ENCODE measurements at regions not wholly inside any gene's neighbourhood (a gene's known extent, or its start where the extent isn't known, plus 50 kb on each side); places are given as distances from the start of the nearest gene placed in this dataset.

DNA sequence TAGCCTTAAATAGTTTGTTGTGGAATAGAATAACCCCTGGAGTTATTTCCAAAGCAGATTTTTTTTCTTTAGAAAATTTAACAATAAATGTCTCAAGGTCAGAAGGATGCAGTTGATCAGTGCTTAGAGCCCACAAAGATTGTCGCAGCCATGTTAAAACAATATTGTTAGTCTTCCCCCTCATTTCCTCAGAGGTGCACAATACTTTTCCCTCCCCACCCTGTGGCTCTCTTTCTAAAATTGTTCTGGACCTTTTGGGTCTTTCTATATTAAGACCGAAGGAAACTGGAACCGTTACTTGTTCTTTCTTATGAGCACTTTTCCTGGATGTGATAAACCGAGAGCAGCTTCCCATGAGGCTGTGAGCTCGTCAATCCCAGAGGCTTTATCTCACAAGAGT is 333.7 kb downstream of the HLX start:
- ATAC-seq (no peak), DNase-seq (no peak)
- no peaks in the 10 kb centered on the region for H3K36me3 ChIP-seq (replicated peaks in 1 of 2; ENCODE audit: insufficient read depth in 1 of 2, low read depth in 2 of 2)
- no peaks in the 10 kb centered on the region for H3K27me3 ChIP-seq
- no peak overlapping the region for H3K4me3 ChIP-seq
- H3K4me1 ChIP-seq, result no peaks in the 10 kb centered on the region
- intact Hi-C loops (cut with DNase I), result no loop called here
- H3K27ac ChIP-seq, result no peak overlapping the region
- no peaks in the 10 kb centered on the region for H3K9me3 ChIP-seq
- WGBS, 2 donors, result 51 to 53% methylated on average over 5 of the region's 5 CpGs
- TF ChIP-seq, protein P1, sequence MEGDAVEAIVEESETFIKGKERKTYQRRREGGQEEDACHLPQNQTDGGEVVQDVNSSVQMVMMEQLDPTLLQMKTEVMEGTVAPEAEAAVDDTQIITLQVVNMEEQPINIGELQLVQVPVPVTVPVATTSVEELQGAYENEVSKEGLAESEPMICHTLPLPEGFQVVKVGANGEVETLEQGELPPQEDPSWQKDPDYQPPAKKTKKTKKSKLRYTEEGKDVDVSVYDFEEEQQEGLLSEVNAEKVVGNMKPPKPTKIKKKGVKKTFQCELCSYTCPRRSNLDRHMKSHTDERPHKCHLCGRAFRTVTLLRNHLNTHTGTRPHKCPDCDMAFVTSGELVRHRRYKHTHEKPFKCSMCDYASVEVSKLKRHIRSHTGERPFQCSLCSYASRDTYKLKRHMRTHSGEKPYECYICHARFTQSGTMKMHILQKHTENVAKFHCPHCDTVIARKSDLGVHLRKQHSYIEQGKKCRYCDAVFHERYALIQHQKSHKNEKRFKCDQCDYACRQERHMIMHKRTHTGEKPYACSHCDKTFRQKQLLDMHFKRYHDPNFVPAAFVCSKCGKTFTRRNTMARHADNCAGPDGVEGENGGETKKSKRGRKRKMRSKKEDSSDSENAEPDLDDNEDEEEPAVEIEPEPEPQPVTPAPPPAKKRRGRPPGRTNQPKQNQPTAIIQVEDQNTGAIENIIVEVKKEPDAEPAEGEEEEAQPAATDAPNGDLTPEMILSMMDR (IDR thresholded peaks at IDR 0.05), result no peak
- no peak for TF ChIP-seq POLR2A (IDR thresholded peaks at IDR 0.05)

DNA sequence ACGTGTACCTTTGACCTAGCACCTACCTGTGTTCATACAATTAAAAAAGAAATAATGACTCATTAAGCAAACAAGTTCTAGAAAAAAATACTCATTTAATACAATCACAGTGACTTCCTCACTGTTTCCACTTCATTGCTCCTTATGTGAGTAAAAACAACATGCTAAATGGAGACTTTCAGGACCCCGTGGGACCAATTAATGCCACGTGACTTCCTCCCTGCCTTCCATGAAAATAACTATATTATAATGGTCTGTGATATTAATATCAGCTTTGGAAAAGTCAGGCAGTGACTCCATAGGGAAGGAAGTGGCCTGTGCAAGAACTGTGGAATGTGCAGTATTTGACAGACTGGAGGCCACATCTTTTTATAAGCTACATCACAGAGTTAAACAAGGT is 337.8 kb downstream of the HLX start:
- no peak overlapping the region for H3K4me3 ChIP-seq
- H3K4me1 ChIP-seq, result no peaks in the 10 kb centered on the region
- no peaks in the 10 kb centered on the region for H3K36me3 ChIP-seq (replicated peaks in 1 of 2; ENCODE audit: insufficient read depth in 1 of 2, low read depth in 2 of 2)
- TF ChIP-seq, protein P1 (IDR thresholded peaks at IDR 0.05), result no peak
- TF ChIP-seq POLR2A (IDR thresholded peaks at IDR 0.05), result no peak
- intact Hi-C loops (cut with DNase I), result no loop called here
- no peak overlapping the region for H3K27ac ChIP-seq
- DNase-seq (no peak), ATAC-seq (peak; percentile 42)
- no peaks in the 10 kb centered on the region for H3K9me3 ChIP-seq
- 34 to 35% methylated on average over 3 of the region's 3 CpGs for WGBS, 2 donors
- no peaks in the 10 kb centered on the region for H3K27me3 ChIP-seq

DNA sequence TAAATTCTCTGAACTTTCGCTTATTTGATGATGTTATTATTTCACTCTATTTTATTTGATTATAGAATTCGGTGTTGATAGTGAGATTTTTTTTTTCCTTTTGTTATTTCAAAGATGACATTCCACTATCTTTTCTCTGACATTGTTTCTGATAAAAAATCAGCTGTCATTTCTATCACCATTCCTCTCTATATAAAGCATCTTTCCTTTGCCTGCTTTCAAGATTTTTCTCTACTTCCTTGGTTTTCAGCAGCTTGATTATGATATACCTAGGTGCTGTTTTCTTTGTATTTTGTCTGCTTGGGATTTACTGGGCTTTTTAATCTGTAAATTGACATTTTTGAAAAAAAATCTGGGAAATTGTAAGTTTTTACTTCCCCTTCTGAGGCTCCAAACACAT is 344.0 kb downstream of the HLX start:
- no peaks in the 10 kb centered on the region for H3K9me3 ChIP-seq
- no peak for TF ChIP-seq POLR2A (IDR thresholded peaks at IDR 0.05)
- H3K36me3 ChIP-seq (replicated peaks in 1 of 2; ENCODE audit: insufficient read depth in 1 of 2, low read depth in 2 of 2), result no peaks in the 10 kb centered on the region
- no peak overlapping the region for H3K27ac ChIP-seq
- H3K4me3 ChIP-seq, result no peak overlapping the region
- DNase-seq (no peak), ATAC-seq (no peak)
- no peaks in the 10 kb centered on the region for H3K27me3 ChIP-seq
- no peaks in the 10 kb centered on the region for H3K4me1 ChIP-seq
- WGBS, 2 donors, result 60 to 84% methylated on average over 2 of the region's 2 CpGs
- intact Hi-C loops (cut with DNase I), result no loop called here

DNA sequence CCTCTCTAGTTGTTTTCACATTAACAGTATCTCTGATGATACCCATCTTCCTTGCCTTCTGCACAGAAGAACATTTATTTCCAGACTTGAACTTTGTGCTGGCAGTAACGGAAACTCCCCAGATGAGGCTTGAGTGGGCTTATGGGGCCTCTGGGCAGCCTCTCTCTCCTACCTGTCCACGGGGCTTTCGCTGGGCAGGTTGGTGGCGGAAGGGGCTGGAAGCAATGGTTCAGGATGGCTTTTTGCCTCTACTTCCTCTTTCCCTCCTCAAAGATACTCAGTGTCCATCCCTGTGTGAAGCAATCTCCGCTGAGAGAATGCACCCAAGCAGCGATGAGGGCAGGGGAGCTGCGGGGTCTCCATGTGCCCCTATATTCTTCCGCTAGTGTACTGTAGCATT is 348.2 kb downstream of the HLX start:
- ATAC-seq (no peak), DNase-seq (no peak)
- no peaks in the 10 kb centered on the region for H3K27me3 ChIP-seq
- intact Hi-C loops (cut with DNase I), result no loop called here
- H3K27ac ChIP-seq, result no peak overlapping the region
- 73 to 76% methylated on average over 8 of the region's 8 CpGs for WGBS, 2 donors
- TF ChIP-seq, protein P1 (IDR thresholded peaks at IDR 0.05), result no peak
- TF ChIP-seq POLR2A (IDR thresholded peaks at IDR 0.05), result no peak
- H3K4me3 ChIP-seq, result no peak overlapping the region
- peaks cover 10% of the 10 kb centered on the region for H3K4me1 ChIP-seq
- no peaks in the 10 kb centered on the region for H3K36me3 ChIP-seq (replicated peaks in 1 of 2; ENCODE audit: insufficient read depth in 1 of 2, low read depth in 2 of 2)
- H3K9me3 ChIP-seq, result no peaks in the 10 kb centered on the region

DNA sequence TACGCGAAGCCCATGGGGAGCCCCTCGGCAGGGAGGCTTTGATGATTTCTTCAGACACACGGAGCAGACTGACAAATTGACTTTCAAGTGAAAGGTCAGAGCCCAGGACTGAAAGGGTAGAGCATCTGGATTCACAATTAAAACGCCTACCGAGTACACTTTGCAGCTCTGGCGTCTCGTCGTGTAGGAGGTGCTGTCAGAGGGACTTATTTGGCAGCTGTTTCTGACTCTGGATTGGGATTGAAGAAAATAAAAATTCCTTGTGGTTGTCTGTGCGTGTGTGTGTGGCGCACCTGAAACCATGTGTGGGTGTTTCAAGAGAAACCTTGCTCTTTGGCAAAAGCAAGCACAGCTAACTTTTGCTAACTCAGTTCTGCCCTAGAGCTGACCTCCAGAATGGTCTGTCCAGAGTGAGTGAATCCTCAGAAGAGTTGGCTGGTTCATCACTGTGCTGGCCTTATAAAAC is 348.7 kb downstream of the HLX start:
- no peaks in the 10 kb centered on the region for H3K27me3 ChIP-seq
- DNase-seq, result no peak

More for the DNA sequence above, 348.7 kb downstream of the HLX start:
- Histone ChIP-seq H3K4me1 (peaks cover 10% of the 10 kb centered on the region), H3K9me3 (no peaks in the 10 kb centered on the region), H3K4me3 (no peak overlapping the region), H3K27ac (no peak overlapping the region), H3K36me3 (replicated peaks in 1 of 2; ENCODE audit: insufficient read depth in 1 of 2, low read depth in 2 of 2) (no peaks in the 10 kb centered on the region)
- no peak for TF ChIP-seq POLR2A (IDR thresholded peaks at IDR 0.05)
- TF ChIP-seq, protein P1 (IDR thresholded peaks at IDR 0.05), result no peak
- ATAC-seq, result no peak
- WGBS, 2 donors, result 31 to 38% methylated on average over 10 to 11 of the region's 11 CpGs
- intact Hi-C loops (cut with DNase I), result no loop called here

All from body of pancreas (tissue), 4 donors.